ENCODE measurements at regions not wholly inside any gene's neighbourhood (a gene's known extent, or its start where the extent isn't known, plus 50 kb on each side); places are given as distances from the start of the nearest gene placed in this dataset.

DNA sequence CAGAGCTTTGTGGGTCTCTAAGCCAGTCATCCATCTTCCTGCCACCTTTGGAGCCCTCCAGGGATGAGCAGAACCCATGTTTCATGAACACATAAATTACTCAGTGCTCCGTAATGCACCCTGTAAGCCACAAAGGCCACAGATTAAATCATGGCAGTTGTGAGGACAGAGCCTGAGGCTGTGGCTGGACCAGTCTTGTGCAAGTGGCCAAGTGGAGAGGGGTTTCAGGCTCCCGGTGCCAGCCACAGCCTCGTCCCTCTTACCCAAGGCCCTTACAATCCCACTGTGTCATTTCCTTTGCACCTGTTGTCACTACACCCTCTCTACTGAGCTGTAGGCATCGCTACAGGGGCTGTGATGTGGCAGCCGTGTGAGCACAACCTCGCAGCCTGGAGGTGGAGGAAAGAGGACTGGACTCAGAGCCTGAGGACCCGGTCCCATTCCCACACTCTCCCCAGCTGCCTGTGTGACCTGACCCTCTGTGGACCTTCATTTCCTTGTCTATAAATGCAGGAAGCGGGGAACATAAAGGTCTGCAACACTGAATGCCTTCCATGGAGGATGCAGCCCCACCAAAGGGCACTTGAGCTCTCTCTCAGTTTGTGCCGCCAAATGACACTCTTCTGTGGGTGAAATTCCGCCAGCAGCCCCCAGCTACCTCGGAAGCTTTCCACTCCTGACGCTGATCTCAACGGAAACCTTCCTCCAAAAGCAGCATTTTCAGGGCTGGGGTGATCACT lies 792.0 kb downstream of the UQCRFS1 start:
- DNase-seq (ENCODE audit: low read depth in 2 of 2) = no peak

DNA sequence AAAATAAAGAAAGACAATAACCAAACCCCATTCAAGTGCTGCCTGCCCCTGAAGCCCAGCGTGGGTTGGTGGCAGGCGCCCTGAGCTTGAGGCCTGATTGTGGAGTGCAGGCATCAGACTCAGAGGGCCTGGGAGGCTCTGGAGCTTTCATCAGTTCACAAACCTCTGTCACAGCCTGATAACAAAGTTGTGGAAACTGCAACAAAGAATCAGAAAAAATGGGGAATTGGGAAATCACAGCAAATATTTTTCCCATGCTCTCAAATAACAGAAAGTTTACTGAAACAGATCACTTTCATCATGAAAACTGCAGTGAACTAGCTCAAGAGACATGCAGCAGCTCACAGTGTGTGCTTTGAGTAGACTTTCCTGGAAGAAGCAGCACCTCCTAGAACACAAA lies 793.6 kb downstream of the UQCRFS1 start:
- no peak for DNase-seq (ENCODE audit: low read depth in 2 of 2)

DNA sequence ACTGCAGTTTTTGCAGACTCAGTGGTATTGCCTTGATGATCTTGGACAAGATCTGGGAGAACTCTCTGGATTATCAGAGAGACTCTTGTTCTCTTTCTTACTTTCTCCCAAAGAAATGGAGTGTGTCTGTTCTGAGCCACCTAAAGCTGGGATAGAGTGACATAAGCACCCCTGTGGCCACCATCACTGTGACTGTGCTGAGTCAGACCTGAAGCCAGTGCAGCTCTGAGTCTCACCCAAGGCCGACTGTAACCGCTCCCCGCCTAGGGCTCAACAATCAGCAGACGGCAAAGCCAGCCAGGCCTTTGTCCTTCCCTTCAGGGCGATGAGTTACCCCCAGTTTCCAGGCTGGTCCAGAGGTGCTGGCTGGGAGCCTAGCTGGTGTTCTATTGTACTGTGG lies 795.6 kb downstream of the UQCRFS1 start:
- DNase-seq (ENCODE audit: low read depth in 2 of 2) = no peak

DNA sequence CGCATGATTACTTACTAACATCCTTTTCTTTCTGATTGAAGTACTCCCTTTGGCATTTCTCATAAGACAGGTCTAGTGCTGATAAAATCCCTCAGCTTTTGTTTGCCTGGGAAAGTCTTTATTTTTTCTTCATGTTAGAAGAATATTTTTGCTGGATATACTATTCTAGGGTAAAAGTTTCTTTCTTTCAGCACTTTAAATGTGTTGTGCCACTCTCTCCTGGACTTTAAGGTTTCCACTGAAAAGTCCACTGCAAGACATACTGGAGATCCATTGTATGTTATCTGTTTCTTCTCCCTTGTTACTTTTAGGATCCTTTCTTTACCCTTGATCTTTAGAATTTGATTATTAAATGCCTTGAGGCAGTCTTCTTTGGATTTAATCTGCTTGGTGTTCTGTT lies 796.7 kb downstream of the UQCRFS1 start:
- DNase-seq (ENCODE audit: low read depth in 2 of 2) = no peak

DNA sequence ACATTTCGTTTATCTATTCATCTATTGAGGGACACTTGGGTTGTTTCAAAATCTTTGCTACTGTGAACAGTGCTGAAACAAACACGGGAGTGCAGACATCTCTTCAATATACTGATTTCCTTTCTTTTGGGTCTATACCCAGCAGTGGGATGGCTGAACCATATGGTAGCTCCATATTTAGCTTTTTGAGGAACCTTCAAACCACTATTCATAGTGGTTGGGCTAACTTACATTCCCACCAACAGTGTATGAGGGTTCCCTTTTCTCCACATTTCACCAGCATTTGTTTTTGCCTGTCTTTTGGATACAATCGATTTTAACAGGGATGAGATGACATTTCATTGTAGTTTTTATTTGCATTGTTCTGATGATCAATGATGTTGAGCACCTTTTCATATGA lies 798.2 kb downstream of the UQCRFS1 start:
- no peak for DNase-seq (ENCODE audit: low read depth in 2 of 2)

DNA sequence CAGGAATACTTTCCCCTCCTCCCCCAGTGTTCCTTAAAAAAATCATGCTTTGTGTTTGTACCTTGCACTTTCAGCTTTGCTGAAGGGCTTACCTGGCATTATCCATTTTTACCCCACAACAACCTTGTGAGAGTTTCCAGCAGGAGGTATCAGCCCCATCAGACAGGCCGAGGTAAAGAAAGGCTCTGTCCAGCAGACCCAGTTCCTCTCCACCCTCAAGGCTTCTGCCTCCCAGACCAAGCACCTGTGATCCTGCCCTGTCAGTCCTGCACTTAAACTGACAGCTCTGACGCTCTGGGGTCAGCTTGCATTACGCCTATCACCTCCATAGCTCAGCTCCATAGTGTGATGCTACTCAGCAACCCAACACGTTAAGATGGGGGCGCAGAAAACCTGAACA lies 803.1 kb downstream of the UQCRFS1 start:
- no peak for DNase-seq (ENCODE audit: low read depth in 2 of 2)

DNA sequence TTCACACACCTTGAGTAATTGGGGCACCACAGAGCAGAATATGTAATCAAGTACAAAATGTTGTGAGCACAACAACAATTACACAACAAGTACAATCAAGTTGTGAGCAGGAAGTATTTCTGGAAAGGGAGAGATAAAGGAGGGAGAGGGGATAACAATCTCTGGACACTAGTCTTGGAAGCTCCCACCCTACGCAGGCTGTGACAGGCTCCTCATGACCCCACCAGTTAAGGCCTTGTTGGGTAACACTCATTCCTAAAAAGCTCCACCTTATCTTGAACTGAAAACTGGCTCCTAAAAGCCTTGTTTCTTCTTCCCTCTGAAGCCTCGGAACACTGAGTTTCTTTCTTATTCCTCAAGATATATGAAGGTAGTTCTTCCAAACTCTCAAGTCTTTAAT lies 806.0 kb downstream of the UQCRFS1 start:
- DNase-seq (ENCODE audit: low read depth in 2 of 2) = no peak

DNA sequence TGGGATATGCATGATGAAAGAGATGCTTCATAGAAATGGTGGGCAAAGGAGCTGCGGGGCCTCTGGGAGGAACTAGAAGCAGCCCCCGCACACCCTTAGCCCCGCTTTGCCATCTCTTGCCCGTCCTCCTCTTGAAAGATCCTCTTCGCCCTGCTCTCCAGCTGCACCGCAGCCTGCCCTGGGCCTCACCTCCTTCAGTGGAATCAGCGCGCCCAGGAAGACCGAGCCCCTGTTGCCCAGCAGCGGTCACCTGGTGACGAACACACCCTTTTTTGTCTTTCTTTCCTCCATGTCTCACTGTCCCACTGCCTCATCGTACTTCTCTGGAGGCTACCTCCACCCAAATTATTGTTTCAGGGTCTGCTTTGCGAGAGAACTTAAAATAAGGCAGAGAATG lies 807.6 kb downstream of the UQCRFS1 start:
- no peak for DNase-seq (ENCODE audit: low read depth in 2 of 2)

DNA sequence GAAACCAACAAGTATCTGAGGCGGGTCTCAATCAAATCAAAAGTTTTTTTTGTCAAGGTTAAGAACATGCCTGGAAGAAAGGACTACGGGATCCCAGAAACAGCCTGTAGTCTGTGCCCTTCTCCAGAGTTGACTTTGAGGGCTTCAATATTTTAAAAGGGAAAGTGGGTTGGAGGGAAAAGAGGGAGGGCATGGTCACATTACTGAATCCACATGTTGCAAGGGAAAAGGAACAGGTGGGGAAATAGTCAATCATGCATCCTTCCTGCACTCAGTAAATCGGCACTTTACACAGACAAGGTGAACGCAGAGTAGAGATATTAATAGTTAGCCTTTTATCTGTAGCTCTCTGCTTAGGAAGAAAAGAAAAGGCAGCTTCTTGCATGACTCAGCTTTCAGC lies 808.5 kb downstream of the UQCRFS1 start:
- DNase-seq (ENCODE audit: low read depth in 2 of 2) = no peak

DNA sequence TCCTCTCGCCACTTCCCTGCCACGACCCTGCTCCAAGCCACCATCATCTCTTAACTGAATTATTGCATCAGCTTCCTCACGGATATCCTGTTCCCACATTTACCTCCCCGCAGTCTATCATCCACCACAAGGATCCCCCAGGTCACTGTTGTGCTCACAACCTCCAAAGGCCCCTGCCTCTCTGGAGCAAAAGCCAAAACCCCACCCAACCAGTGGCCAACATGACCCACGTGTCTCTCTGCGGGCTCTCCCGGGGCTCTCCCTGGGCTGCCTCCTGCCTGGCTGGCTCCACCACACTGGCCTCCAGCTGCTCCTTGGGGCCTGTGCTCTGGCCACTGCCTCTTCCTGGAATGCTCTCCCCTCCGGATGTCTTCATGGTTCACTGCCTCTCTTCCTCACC lies 809.3 kb downstream of the UQCRFS1 start:
- DNase-seq (ENCODE audit: low read depth in 2 of 2) = no peak

DNA sequence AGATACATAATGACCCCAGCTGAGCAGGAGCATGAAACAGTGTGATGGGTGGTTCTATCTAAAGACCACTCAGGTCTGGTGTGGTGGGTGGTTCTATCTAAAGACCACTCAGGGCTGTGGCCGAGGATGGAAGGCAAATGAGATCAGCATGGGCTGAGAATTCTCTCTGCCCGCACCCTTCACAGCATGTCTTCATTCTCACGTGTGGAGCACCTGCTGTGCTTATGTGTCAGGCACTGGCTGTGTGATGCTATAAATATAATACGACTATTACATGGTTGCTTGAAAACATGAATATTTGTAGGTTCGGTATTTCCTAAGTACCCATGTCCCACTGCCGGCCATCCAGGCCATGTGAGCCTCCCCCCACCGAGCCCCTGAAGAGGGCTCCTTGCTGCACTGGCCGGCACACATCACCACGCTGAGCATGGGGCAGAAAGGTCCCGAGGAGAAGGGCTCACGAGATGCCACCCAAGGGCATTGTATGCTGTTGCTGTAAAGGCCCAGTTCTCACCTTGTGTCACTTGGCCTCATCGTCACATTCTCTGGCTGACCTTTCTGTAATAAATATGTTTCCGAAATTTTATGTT lies 810.2 kb downstream of the UQCRFS1 start:
- DNase-seq (ENCODE audit: low read depth in 2 of 2) = no peak

DNA sequence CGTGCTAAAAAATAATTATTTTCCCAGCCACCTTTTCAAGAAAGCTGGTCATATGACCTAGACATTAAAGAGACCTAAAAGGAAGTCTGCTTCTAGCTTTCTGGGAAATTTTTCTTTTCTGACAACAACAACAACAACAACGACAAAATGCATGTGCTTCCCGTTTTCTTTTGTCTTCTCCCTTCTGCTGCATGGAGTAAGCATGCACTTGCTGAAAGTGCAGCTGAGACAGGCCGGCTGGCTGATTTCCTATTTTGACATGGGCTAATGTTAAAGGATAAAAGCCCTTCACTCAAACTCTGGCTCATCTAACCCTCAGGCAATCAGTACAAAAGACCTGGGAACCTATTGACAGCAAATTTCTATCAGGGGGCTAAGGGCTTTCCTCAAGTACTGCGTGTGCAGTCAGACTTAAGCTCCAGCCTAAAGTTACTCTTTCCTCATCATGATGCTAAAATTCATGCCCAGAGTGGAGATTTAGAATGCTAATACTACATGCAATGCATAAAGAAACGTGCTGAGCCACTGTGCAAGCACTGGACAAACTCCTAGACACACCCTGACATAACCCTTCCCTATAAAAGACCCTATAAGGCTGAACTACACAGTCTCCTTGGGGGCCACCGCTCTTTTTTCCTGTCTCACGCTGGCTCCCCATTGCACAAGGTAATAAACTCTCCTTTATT lies 811.1 kb downstream of the UQCRFS1 start:
- no peak for DNase-seq (ENCODE audit: low read depth in 2 of 2)

DNA sequence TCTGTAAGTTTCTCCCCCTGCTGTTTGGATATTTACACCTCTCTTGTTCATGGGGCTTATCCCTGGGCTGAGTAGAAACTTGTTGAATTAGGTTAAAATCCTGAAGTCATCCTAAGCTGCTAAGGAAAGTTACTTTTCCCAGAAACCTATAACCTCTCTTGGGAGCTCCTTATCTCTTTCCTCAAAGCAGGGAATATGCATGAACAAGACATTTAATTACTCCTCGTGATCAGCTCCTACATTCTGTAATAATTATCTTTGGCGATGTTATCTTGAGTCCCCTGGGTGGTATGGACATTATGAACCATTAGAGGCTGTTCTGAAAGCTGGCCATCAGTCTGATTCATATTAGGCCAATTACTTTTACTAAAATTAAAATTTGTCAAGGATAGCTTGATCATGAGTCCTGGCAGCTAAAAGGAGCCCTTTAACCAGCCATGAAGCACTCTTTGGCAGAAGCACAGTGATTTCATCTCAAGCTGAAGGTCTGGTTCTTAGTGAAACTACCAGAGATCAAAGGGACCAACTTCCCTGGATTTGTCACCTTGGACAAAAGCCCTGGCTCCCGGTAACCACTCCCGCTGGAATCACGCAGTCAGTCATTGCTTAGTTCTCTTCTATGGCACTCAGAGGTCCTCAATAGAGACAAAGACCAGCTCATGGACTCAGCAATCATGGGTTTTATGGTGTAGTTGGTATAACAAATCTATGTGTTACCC lies 811.8 kb downstream of the UQCRFS1 start:
- no peak for DNase-seq (ENCODE audit: low read depth in 2 of 2)

DNA sequence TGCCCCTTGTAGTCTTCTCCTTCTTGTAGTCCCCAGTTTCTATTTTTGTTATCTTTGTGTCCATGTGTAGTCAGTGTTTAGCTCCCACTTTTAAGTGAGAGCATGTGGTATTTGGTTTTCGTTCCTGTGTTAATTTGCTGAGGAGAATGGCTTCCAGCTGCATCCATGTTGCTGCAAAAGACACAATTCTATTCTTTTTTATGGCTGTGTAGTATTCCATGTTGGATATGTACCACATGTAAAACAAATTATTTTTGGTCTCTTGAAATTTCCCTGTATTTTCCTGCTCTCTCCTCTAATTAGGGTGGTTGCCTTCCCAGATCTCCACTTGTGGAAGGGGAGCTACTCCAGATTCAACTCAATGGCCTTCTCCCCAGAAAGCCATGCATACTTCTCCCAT lies 813.8 kb downstream of the UQCRFS1 start:
- DNase-seq (ENCODE audit: low read depth in 2 of 2) = no peak

DNA sequence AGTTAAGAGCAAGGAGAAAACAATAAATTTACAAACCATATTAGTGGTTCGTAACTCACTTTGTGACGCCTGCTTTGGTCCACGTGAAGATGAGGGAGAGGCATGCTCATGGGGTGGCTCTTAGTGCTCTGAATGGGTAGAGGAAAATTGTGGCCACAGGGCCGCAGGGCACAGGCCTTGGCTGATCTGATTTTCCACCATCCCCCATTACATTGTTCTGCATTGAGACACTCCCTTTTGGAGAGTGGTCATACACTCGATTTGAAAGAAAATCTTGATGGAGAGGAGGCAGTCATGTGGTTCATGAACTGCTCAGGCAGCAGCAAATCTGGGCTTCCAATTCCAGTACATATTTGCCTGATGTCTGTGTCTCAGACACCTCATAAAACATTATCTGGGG lies 815.2 kb downstream of the UQCRFS1 start:
- no peak for DNase-seq (ENCODE audit: low read depth in 2 of 2)

DNA sequence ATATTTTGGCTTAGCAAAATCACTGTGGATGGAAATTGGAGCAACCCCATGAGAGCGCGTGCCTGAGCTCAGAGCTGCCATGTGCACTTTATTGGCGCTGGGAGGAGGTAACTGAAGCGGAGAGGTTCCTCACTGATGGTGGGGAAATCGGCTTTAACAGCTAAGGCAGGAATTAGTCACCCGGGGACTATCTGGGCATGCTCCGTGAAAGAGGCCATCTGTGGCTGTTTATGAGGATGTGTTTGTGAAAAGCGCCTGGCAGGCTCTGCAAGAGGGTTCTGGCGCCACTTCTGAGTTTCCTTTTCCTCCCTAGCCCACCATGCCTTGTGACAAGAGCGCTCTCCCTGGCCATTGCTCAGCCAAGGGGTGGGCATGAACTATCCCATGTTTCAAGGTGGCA lies 815.6 kb downstream of the UQCRFS1 start:
- no peak for DNase-seq (ENCODE audit: low read depth in 2 of 2)

DNA sequence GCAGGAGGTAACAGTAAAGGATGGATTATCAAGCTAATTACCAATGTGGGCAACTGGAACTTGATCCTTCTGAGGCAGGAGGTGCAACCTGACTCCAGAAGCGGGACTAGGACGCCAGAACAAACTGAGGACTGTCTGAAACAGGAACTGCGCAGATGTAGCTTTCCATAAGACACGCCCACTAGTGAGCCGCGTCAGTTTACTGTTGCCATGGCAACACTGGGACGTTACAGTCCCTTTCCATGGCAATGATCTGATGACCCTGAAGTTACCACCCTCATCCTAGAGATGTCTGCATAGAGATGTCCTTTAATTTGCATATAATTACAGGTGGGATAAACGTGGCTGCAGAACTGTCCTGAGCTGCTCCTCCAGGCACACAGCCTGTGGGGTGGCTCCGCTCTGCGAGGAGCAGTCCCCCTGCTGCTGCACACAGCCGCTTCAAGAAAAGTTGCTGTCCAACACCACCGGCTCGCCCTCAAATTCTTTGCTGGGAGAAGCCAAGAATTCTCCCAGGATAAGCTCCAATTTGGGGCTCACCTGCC lies 816.6 kb downstream of the UQCRFS1 start:
- no peak for DNase-seq (ENCODE audit: low read depth in 2 of 2)

DNA sequence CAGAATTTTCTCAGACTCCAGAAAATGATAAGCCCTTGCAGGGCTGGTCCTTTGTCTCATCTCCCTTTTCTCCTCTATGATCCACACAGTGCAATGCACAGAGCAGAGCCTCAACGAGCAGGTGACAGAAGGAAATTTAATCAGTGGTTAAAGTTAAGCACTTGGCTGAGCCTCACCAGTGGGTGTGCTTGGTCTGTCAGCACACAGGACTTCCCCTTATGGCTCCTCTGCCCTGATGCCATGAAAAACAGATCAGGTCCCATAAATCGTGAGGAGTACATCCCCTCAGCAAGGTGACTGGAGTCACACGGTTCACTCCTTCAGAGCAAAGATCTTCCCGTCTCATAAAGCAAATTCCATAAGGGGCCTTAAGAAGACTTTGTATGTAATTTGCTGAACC lies 818.2 kb downstream of the UQCRFS1 start:
- no peak for DNase-seq (ENCODE audit: low read depth in 2 of 2)

DNA sequence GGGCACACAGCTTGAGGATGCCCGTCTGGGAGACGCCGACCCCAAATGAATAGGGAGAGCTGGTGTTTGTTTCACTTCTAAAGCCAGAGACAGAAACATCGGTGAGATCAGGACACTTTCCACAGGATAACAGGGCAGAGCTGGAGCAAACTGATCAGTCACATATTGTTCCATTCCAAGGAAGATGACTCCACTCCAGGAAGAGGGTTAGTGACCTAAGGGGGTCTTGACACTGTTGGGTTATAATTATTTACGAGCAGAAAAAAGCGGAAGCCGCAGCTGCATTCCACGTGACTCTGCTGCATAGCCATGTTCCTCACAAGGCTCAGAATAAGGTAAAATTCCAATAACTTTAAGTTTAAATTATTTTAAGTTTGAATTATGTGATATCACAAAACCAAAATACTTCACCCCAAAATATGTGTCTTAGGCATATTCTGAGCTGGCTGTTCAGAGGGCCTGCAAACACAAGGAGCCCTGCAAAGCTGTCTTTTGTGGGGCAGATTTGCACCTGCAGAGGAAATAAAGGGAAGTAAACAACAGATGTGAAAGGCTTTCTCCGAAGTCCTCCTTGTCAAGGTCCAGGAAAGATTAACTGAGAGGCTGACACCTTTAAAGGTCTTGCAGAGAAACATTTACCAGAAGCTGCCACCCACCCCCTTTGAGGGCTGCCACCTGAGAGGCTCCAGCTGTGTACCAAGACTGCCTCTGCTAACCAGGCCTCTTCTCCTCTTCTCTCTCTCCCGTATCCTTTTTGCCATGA lies 819.2 kb downstream of the UQCRFS1 start:
- DNase-seq (ENCODE audit: low read depth in 2 of 2) = no peak

DNA sequence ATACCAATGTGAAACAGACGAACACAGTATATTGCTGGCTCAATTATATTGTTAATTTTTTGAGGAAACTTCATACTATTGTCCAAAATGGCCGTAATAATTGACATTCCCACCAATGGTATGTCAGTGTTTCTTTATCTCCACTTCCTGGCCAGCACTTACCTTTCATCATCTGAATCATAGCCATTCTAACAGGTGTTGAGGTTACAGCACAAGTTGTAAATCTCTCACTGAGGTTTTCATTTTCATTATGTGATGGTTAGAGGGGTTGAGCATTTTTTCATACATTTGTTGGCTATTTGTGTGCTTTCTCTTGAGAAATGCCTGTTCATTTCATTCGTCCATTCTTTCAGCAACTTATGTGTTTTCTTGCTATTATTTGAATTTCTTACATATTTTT lies 824.0 kb downstream of the UQCRFS1 start:
- DNase-seq (ENCODE audit: low read depth in 2 of 2) = no peak

DNA sequence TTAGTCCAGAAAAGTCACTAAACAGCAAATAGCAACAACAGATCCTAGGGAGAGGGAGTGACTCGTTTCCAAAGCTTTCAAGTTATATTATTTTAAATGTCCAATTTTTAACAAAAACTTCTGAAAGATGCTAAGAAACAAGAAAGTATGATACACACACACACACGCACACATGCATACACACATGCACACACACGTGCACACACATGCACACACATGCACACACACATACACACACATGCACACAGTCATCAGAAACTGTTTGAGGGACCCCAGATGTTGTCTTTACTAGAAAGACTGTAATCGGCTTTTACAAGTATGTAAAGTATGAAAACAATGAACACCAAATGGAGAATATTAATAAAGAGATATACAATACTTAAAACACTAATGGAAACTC lies 825.4 kb downstream of the UQCRFS1 start:
- no peak for DNase-seq (ENCODE audit: low read depth in 2 of 2)

DNA sequence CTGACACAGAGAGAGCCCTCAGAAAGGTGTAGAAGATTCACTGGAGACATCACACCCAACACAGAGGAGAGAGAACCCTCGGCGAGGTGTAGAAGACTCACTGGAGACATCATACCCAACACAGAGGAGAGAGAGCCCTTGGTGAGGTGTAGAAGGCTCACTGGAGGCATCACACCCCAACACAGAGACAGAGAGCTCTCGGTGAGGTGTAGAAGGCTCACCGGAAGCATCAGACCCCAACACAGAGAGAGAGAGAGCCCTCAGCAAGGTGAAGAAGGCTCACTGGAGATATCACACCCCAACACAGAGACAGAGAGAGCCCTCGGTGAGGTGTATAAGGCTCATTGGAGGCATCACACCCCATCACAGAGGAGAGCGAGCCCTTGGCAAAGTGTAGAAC lies 826.5 kb downstream of the UQCRFS1 start:
- no peak for DNase-seq (ENCODE audit: low read depth in 2 of 2)

Data from activated CD4-positive, alpha-beta T cell treated with anti-CD3 and anti-CD28 coated beads for 24 hours (primary cell).